ENCODE measurements at regions not wholly inside any gene's neighbourhood (a gene's known extent, or its start where the extent isn't known, plus 50 kb on each side); places are given as distances from the start of the nearest gene placed in this dataset.

DNA sequence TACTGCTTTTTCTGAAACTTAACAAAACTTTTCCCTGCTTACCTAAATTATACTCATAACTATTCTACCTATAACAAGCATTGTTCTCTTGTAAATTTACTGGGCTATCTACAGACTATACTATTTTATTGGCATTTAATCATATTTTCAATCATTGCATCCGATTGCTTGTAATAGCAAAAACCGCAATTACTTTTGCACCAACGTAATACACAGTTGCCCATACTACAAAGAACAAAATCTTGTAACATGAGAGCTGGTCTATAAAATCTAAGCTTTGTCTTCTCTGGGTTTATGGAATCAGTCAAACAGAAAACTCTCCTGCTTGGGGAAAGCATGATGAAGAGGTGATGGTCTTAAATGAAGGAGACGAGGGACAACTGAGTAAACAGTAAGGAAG lies 463.4 kb upstream of the ST6GAL2 start:
- Histone ChIP-seq H3K27me3 (ENCODE audit: insufficient read depth, low read length) (no peaks in the 10 kb centered on the region), H3K18ac (ENCODE audit: insufficient read length, low read depth, low read length) (no peak overlapping the region), H2BK20ac (ENCODE audit: low read depth, low read length, poor library complexity, severe bottlenecking) (no peak overlapping the region), H2BK120ac (ENCODE audit: low read depth, low read length, poor library complexity, severe bottlenecking) (no peak overlapping the region), H4K91ac (ENCODE audit: insufficient read length, low read depth, low read length) (no peak overlapping the region), H3K9ac (ENCODE audit: extremely low read depth, insufficient read length, low read length) (no peak overlapping the region), H2AK5ac (ENCODE audit: insufficient read length, low read length) (no peak overlapping the region), H3K4ac (ENCODE audit: low read depth, low read length) (no peak overlapping the region), H2BK5ac (ENCODE audit: insufficient read length, low read length) (no peak overlapping the region), H3K4me2 (ENCODE audit: insufficient read depth, insufficient read length, low read length) (no peak overlapping the region), H3K79me1 (ENCODE audit: insufficient read depth, low read depth, low read length, poor library complexity, severe bottlenecking) (no peaks in the 10 kb centered on the region), H2BK12ac (ENCODE audit: insufficient read length, low read depth, low read length) (no peak overlapping the region), H4K8ac (replicated peaks; ENCODE audit: insufficient read length, low read depth, low read length) (no peak overlapping the region), H4K5ac (ENCODE audit: insufficient read length, low read depth, low read length) (no peak overlapping the region), H2BK15ac (ENCODE audit: low read depth, low read length) (no peak overlapping the region), H2AFZ (ENCODE audit: low read length) (no peak overlapping the region), H4K20me1 (ENCODE audit: control insufficient read depth, insufficient read depth, insufficient read length) (no peaks in the 10 kb centered on the region), H3K23ac (ENCODE audit: insufficient read length, low read depth, low read length) (no peak overlapping the region), H3K56ac (ENCODE audit: insufficient read length, low read depth, low read length) (no peak overlapping the region), H3K27ac (ENCODE audit: insufficient read length, low read depth, low read length) (no peak overlapping the region), H3T11ph (ENCODE audit: low read length) (no peak overlapping the region), H3K14ac (ENCODE audit: insufficient read depth, low read length) (no peak overlapping the region), H3K4me1 (ENCODE audit: insufficient read depth, low read length) (no peaks in the 10 kb centered on the region), H3K23me2 (ENCODE audit: insufficient read length, low read depth, low read length, poor library complexity, severe bottlenecking) (no peaks in the 10 kb centered on the region), H3K79me2 (ENCODE audit: insufficient read depth, low read length) (no peaks in the 10 kb centered on the region), H3K9me3 (ENCODE audit: control insufficient read depth, low read depth, low read length) (no peaks in the 10 kb centered on the region)
- peaks cover 0 to 2% of the 10 kb centered on the region in 2 experiments; a peak in 3 of 5 replicates for H3K9me3 Mint-ChIP-seq
- no peak for DNase-seq
- TF ChIP-seq CTCF (conservative IDR thresholded peaks at IDR 0.05), result no peak
- no peaks in the 10 kb centered on the region; the same call in 1 of the 2 replicates for H3K27me3 Mint-ChIP-seq (ENCODE audit: low read depth)
- H3K36me3 Mint-ChIP-seq (ENCODE audit: insufficient read depth in 1 of 3, low read depth in 3 of 3), result peaks cover 0 to 5% (median 0%) of the 10 kb centered on the region in 3 experiments; a peak in 2 of 7 replicates
- no peak overlapping the region for H3K27ac Mint-ChIP-seq
- no CpG with 5 or more reads among the region's 4 CpGs for WGBS (ENCODE audit: extremely low coverage, insufficient read length, low lambda C conversion rate)
- no peaks in the 10 kb centered on the region for H3K4me1 Mint-ChIP-seq
- H3K4me3 Mint-ChIP-seq, result no peak overlapping the region

Measured in H9 (cell line).